SU-DHL-6 (cell line): ENCODE measurements at regions not wholly inside any gene's neighbourhood (a gene's known extent, or its start where the extent isn't known, plus 50 kb on each side); places are given as distances from the start of the nearest gene placed in this dataset.
"Not testable (repeated sequence)": the region's sequence is repeated elsewhere in the genome, so short reads cannot be mapped to it uniquely, and the experiment has no call there.

Source experiments
- H2AFZ ChIP-seq: fragments of 200-600 bp; sonication (generic); 2 replicates; pipeline ENCODE4 v1.6.1; 2014; ENCODE audit warnings: low read depth, mild to moderate bottlenecking, moderate library complexity, mixed read lengths, antibody characterized with exemption, low read length; ENCODE audit not compliant: severe bottlenecking
- H3F3A ChIP-seq: fragments of 200-600 bp; shearing (Covaris generic); 2 replicates; pipeline ENCODE4 v1.6.0; 2016; ENCODE audit warnings: antibody characterized with exemption, mild to moderate bottlenecking; ENCODE audit not compliant: insufficient read depth
- H3K27ac ChIP-seq: fragments of 200-600 bp; sonication (generic); 2 replicates; pipeline ENCODE4 v1.5.1; 2016; ENCODE audit warnings: low read depth, mild to moderate bottlenecking, low read length, moderate library complexity, mixed read lengths
- H3K27me3 ChIP-seq: fragments of 200-600 bp; sonication (generic), shearing (Covaris generic); 2 replicates; pipeline ENCODE4 v1.6.0; 2014; ENCODE audit warnings: mild to moderate bottlenecking, low read length
- H3K36me3 ChIP-seq: fragments of 200-600 bp; sonication (generic); 2 replicates; pipeline ENCODE4 v1.6.1; 2014; ENCODE audit warnings: mild to moderate bottlenecking, low read length, mixed read lengths
- H3K4me2 ChIP-seq: fragments of 300-600, 200-600 bp; shearing (Covaris generic), sonication (generic); 2 replicates; pipeline ENCODE4 v1.6.0; 2014; ENCODE audit warnings: low read length, low read depth, mild to moderate bottlenecking; ENCODE audit not compliant: poor library complexity, severe bottlenecking
- H3K4me3 ChIP-seq: fragments of 200-600 bp; sonication (generic); 2 replicates; pipeline ENCODE4 v1.5.1; 2014; ENCODE audit warnings: antibody characterized with exemption, low read length, mild to moderate bottlenecking, mixed read lengths; ENCODE audit not compliant: insufficient read depth, poor library complexity, severe bottlenecking
- H3K79me2 ChIP-seq: fragments of 200-600 bp; sonication (generic); 2 replicates; pipeline ENCODE4 v1.6.1; 2014; ENCODE audit warnings: mild to moderate bottlenecking, low read length, moderate library complexity; ENCODE audit not compliant: insufficient read depth
- H3K9ac ChIP-seq: fragments of 200-600 bp; sonication (generic); 2 replicates; pipeline ENCODE4 v1.7.0; 2014; ENCODE audit warnings: mild to moderate bottlenecking, low read length
- H3K9me2 ChIP-seq: fragments of 200-600 bp; sonication (generic); replicated peaks from 2 replicates; pipeline ENCODE4 v1.6.1; 2014; ENCODE audit warnings: low read length; ENCODE audit not compliant: insufficient read depth
- H3K9me3 ChIP-seq: fragments of 200-600 bp; sonication (generic); 2 replicates; pipeline ENCODE4 v1.6.1; 2014; ENCODE audit warnings: low read length, mixed read lengths; ENCODE audit not compliant: insufficient read depth
- H4K20me1 ChIP-seq: fragments of 200-600 bp; sonication (generic); 2 replicates; pipeline ENCODE4 v1.6.1; 2014; ENCODE audit warnings: low read depth, mild to moderate bottlenecking, antibody characterized with exemption, low read length, moderate library complexity, mixed read lengths
- CTCF ChIP-seq: fragments of 200-600 bp; sonication (generic); IDR thresholded peaks from one replicate; pipeline ENCODE4 v1.5.1; 2017; ENCODE audit warnings: antibody characterized with exemption, mild to moderate bottlenecking, low read length, moderate library complexity; ENCODE audit not compliant: insufficient read depth, poor library complexity, severe bottlenecking
- EZH2phosphoT487 ChIP-seq: fragments of 200-600 bp; sonication (generic), shearing (Covaris generic); conservative IDR thresholded peaks from 2 replicates; pipeline ENCODE4 v1.6.1; 2018; ENCODE audit warnings: mild to moderate bottlenecking, antibody characterized with exemption, low read length, moderate library complexity, mixed read lengths

- H4K20me1 ChIP-seq, result no peaks in the 10 kb centered on the region
- no peak overlapping the region for H3K27ac ChIP-seq
- no peak overlapping the region for H3K4me3 ChIP-seq
- H3K9ac ChIP-seq, result no peak overlapping the region
- no peaks in the 10 kb centered on the region for H3F3A ChIP-seq
- no peaks in the 10 kb centered on the region for H3K36me3 ChIP-seq
- H2AFZ ChIP-seq, result no peak overlapping the region
- TF ChIP-seq CTCF (no peak), EZH2phosphoT487 (no peak)
- H3K4me2 ChIP-seq, result no peak overlapping the region
- H3K9me3 ChIP-seq, result no peaks in the 10 kb centered on the region
- no peaks in the 10 kb centered on the region for H3K79me2 ChIP-seq
- H3K9me2 ChIP-seq, result no peaks in the 10 kb centered on the region
- H3K27me3 ChIP-seq, result no peaks in the 10 kb centered on the region
These were observed 187.2 kb upstream of the CDK1 start for GRCh38 chr10:60591119-60591518.

GRCh38 chr10:60589376-60589775 lies 188.9 kb upstream of the CDK1 start:
- no peaks in the 10 kb centered on the region for H3K79me2 ChIP-seq
- H4K20me1 ChIP-seq, result no peaks in the 10 kb centered on the region
- H2AFZ ChIP-seq, result no peak overlapping the region
- no peak overlapping the region for H3K4me2 ChIP-seq
- no peaks in the 10 kb centered on the region for H3F3A ChIP-seq
- no peaks in the 10 kb centered on the region for H3K9me2 ChIP-seq
- no peak overlapping the region for H3K9ac ChIP-seq
- no peaks in the 10 kb centered on the region for H3K9me3 ChIP-seq
- H3K4me3 ChIP-seq, result no peak overlapping the region
- H3K27ac ChIP-seq, result no peak overlapping the region
- no peaks in the 10 kb centered on the region for H3K36me3 ChIP-seq
- no peaks in the 10 kb centered on the region for H3K27me3 ChIP-seq
- TF ChIP-seq EZH2phosphoT487, result no peak
- no peak for TF ChIP-seq CTCF

- H3K4me3 ChIP-seq, H3K79me2 ChIP-seq, H3F3A ChIP-seq, H4K20me1 ChIP-seq, H3K4me2 ChIP-seq, H3K9me3 ChIP-seq, H3K36me3 ChIP-seq, H3K27ac ChIP-seq, H3K27me3 ChIP-seq, H2AFZ ChIP-seq, H3K9me2 ChIP-seq, H3K9ac ChIP-seq: not testable (repeated sequence)
These were observed 192.1 kb upstream of the ANK3 start for GRCh38 chr10:60581782-60582181.

GRCh38 chr10:60578217-60578616 lies 188.5 kb upstream of the ANK3 start:
- Histone ChIP-seq H3K36me3 (no peaks in the 10 kb centered on the region), H3K9ac (no peak overlapping the region), H4K20me1 (no peaks in the 10 kb centered on the region), H3K79me2 (no peaks in the 10 kb centered on the region), H3K27ac (no peak overlapping the region), H3F3A (no peaks in the 10 kb centered on the region), H3K4me2 (no peak overlapping the region), H3K4me3 (no peak overlapping the region), H3K9me3 (no peaks in the 10 kb centered on the region), H3K27me3 (no peaks in the 10 kb centered on the region), H2AFZ (no peak overlapping the region), H3K9me2 (no peaks in the 10 kb centered on the region)
- TF ChIP-seq CTCF, result no peak
- TF ChIP-seq EZH2phosphoT487, result no peak
